Smooth muscle cell (in vitro differentiated cells): ENCODE measurements at regions not wholly inside any gene's neighbourhood (a gene's known extent, or its start where the extent isn't known, plus 50 kb on each side); places are given as distances from the start of the nearest gene placed in this dataset.

Experiments used
- DNase-seq: peaks from one replicate; lab custom pipeline; 2025; ENCODE audit not compliant: unreplicated experiment; lab: John Stamatoyannopoulos, UW
- H2AFZ ChIP-seq: fragments of 200-600 bp; sonication (generic); 2 replicates; pipeline ENCODE4 v1.6.0; 2016; ENCODE audit warnings: antibody characterized with exemption, low read depth, mild to moderate bottlenecking
- H3F3A ChIP-seq: fragments of 200-600 bp; sonication (generic); 2 replicates; pipeline ENCODE4 v1.6.0; 2017; ENCODE audit warnings: antibody characterized with exemption, low read depth
- H3K27ac ChIP-seq: fragments of 200-600 bp; sonication (generic); 2 replicates; pipeline ENCODE4 v1.5.1; 2016; ENCODE audit warnings: low read depth, mild to moderate bottlenecking
- H3K27me3 ChIP-seq: fragments of 200-600 bp; sonication (generic); 2 replicates; pipeline ENCODE4 v1.6.1; 2016; ENCODE audit warnings: low read depth, mild to moderate bottlenecking
- H3K36me3 ChIP-seq: fragments of 200-600 bp; sonication (generic); 2 replicates; pipeline ENCODE4 v1.5.1; 2016; ENCODE audit warnings: low read depth
- H3K4me1 ChIP-seq: fragments of 200-600 bp; sonication (generic); 2 replicates; pipeline ENCODE4 v1.5.1; 2016; ENCODE audit warnings: low read depth
- H3K4me2 ChIP-seq: fragments of 200-600 bp; sonication (generic); 2 replicates; pipeline ENCODE4 v1.6.0; 2016; ENCODE audit warnings: mild to moderate bottlenecking
- H3K4me3 ChIP-seq: fragments of 200-600 bp; sonication (generic); 2 replicates; pipeline ENCODE4 v1.5.1; 2016; ENCODE audit warnings: mild to moderate bottlenecking
- H3K79me2 ChIP-seq: fragments of 200-600 bp; sonication (generic); 2 replicates; pipeline ENCODE4 v1.6.0; 2016; ENCODE audit warnings: low read depth, mild to moderate bottlenecking
- H3K9ac ChIP-seq: fragments of 200-600 bp; sonication (generic); 2 replicates; pipeline ENCODE4 v1.6.0; 2016; ENCODE audit warnings: low read depth
- H3K9me3 ChIP-seq: fragments of 200-600 bp; sonication (generic); replicated peaks from 2 replicates; pipeline ENCODE4 v1.5.1; 2016; ENCODE audit warnings: low read depth
- H4K20me1 ChIP-seq: fragments of 200-600 bp; sonication (generic); 2 replicates; pipeline ENCODE4 v1.6.0; 2016; ENCODE audit warnings: low read depth
- CTCF ChIP-seq: fragments of 200-600 bp; sonication (generic); IDR thresholded peaks from 2 replicates; pipeline ENCODE4 v1.5.1; 2017; ENCODE audit warnings: borderline replicate concordance, mild to moderate bottlenecking, antibody characterized with exemption; ENCODE audit not compliant: insufficient read depth, poor library complexity, severe bottlenecking
- WGBS: methylation state at CpG from one replicate; pipeline ENCODE4 v1.1.7; 2016; ENCODE audit warnings: low lambda C conversion rate; 5-methylcytosine and 5-hydroxymethylcytosine counted together

DNA sequence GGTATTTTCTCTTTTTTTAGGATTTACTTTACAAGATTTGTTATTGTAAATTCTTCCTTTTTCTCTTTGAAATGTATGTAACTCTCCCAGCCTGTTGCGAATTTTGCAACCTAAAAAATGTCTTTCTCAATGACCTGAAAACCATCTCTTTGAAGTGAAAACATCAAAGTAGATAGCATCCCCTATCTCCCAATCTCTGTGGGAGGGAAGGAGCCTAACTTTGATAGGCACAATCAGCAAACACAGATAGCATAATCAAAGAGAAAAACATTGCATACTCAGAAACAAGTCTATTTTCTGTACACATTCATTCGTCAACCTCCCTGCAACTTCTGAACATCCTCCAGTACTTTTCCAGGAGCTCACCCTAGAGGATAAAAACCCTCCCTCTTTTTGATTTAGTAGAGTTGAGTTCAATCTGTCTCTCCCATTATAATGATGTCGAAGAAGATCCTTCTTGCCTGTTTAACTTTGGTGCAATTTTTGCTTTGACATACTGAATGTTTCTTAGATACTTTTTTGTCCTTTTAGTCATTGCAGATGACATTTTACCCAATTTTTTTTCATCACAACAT, 849.2 kb upstream of the LRFN5 start:
- H3K4me1 ChIP-seq = no peaks in the 10 kb centered on the region
- no peaks in the 10 kb centered on the region for H4K20me1 ChIP-seq
- 59% methylated on average over 3 of the region's 3 CpGs for WGBS
- no peaks in the 10 kb centered on the region for H3K79me2 ChIP-seq
- no peaks in the 10 kb centered on the region for H3K36me3 ChIP-seq
- TF ChIP-seq CTCF = no peak
- H3K9me3 ChIP-seq = no peaks in the 10 kb centered on the region
- no peak overlapping the region for H2AFZ ChIP-seq
- H3K27ac ChIP-seq = no peak overlapping the region
- H3K9ac ChIP-seq = no peak overlapping the region
- H3K27me3 ChIP-seq = no peaks in the 10 kb centered on the region
- H3K4me3 ChIP-seq = no peak overlapping the region
- no peak for DNase-seq
- H3F3A ChIP-seq = no peaks in the 10 kb centered on the region
- H3K4me2 ChIP-seq = no peak overlapping the region

DNA sequence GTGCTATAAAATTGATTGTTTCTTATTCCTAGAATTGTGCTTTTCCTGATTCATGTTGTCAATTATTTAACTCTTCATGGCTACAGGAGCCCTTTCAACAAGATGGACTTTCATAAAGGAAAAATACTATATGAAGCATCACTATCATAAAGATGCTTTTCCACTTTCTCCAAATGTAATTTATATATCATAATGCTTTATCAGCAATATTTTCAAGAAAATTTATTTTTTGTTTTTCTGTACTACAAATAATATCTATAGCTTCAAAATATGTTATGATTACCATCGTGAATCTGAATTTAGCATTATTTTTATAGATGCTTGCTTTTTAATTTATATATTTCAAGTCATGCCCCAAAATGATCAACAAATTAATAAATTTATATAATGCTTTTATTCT, 873.5 kb upstream of the LRFN5 start:
- H3K27ac ChIP-seq = no peak overlapping the region
- no peak overlapping the region for H2AFZ ChIP-seq
- no peaks in the 10 kb centered on the region for H3K9me3 ChIP-seq
- no peaks in the 10 kb centered on the region for H3F3A ChIP-seq
- no peaks in the 10 kb centered on the region for H4K20me1 ChIP-seq
- no peaks in the 10 kb centered on the region for H3K36me3 ChIP-seq
- H3K9ac ChIP-seq = no peak overlapping the region
- WGBS = 96% methylated on average over 1 of the region's 1 CpG
- H3K27me3 ChIP-seq = no peaks in the 10 kb centered on the region
- TF ChIP-seq CTCF = no peak
- H3K4me1 ChIP-seq = no peaks in the 10 kb centered on the region
- no peak for DNase-seq
- H3K4me3 ChIP-seq = no peak overlapping the region
- H3K79me2 ChIP-seq = no peaks in the 10 kb centered on the region
- no peak overlapping the region for H3K4me2 ChIP-seq

DNA sequence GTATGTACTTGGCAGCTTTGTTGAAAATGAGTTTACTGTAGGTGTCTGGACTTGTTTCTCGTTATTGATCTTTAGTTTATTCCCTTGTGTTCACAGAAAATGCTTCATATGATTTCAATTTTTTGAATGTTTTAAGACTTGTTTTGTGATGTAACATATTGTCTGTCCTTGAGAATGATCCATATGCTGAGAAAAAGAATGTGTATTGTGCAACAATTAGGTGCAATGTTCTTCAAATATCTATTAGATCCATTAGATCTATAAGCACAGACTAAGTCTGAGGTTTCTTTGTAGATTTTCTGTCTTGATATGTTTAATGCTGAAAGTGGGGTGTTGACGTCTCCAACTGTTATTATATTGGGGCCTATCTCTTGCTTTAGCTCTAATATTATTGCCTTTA, 879.6 kb upstream of the LRFN5 start:
- Histone ChIP-seq H3K9me3 (no peaks in the 10 kb centered on the region), H4K20me1 (no peaks in the 10 kb centered on the region), H3K27ac (no peak overlapping the region), H2AFZ (no peak overlapping the region), H3K4me1 (no peaks in the 10 kb centered on the region), H3K27me3 (no peaks in the 10 kb centered on the region), H3F3A (no peaks in the 10 kb centered on the region), H3K79me2 (no peaks in the 10 kb centered on the region), H3K9ac (no peak overlapping the region), H3K36me3 (no peaks in the 10 kb centered on the region), H3K4me3 (no peak overlapping the region), H3K4me2 (no peak overlapping the region)
- 94% methylated on average over 2 of the region's 2 CpGs for WGBS
- DNase-seq = no peak
- no peak for TF ChIP-seq CTCF

- Histone ChIP-seq H3F3A (no peaks in the 10 kb centered on the region), H3K9me3 (no peaks in the 10 kb centered on the region), H3K9ac (no peak overlapping the region), H3K27ac (no peak overlapping the region), H2AFZ (no peak overlapping the region), H3K79me2 (no peaks in the 10 kb centered on the region), H3K4me3 (no peak overlapping the region), H3K27me3 (no peaks in the 10 kb centered on the region), H3K36me3 (no peaks in the 10 kb centered on the region), H3K4me2 (no peak overlapping the region), H4K20me1 (no peaks in the 10 kb centered on the region), H3K4me1 (no peaks in the 10 kb centered on the region)
- TF ChIP-seq CTCF = no peak
- DNase-seq = no peak
- 85% methylated on average over 5 of the region's 5 CpGs for WGBS
These were observed 893.3 kb upstream of the LRFN5 start for GRCh38 chr14:40713387-40713786.
